Gastroesophageal sphincter (tissue), 4 donors: ENCODE measurements at regions not wholly inside any gene's neighbourhood (a gene's known extent, or its start where the extent isn't known, plus 50 kb on each side); places are given as distances from the start of the nearest gene placed in this dataset.

Experiments used
- ATAC-seq: fragments of 150-250 bp; one replicate; pipeline ENCODE4 v1.9.1; 2016; ENCODE audit warnings: mild to moderate bottlenecking, moderate library complexity
- H3K27ac ChIP-seq, 4 donors: fragments of 200-600 bp; sonication (generic) in 3 of 4; 1 replicate in 3 of 4; 2 replicates in 1 of 4; pipeline ENCODE4 v1.5.1; 2016 to 2019
- H3K27me3 ChIP-seq: fragments of 200-600 bp; sonication (generic); one replicate; pipeline ENCODE4 v1.5.1; 2019
- H3K36me3 ChIP-seq, 2 donors: fragments of 200-600 bp; sonication (generic); one replicate each; pipeline ENCODE4 v1.5.1; 2019; ENCODE audit warnings: control low read depth in 1 of 2
- H3K4me1 ChIP-seq, 3 donors: fragments of 200-600 bp; sonication (generic); 1 replicate in 2 of 3; 2 replicates in 1 of 3; pipeline ENCODE4 v1.5.1; 2016 to 2019; ENCODE audit warnings: control low read depth in 2 of 3
- H3K4me3 ChIP-seq, 2 donors: fragments of 200-600 bp; sonication (generic); one replicate each; pipeline ENCODE4 v1.5.1; 2019; ENCODE audit warnings: mild to moderate bottlenecking in 1 of 2, moderate library complexity in 1 of 2
- H3K9me3 ChIP-seq, 3 donors: fragments of 200-600 bp; sonication (generic); one replicate each; pipeline ENCODE4 v1.5.1; 2017 to 2019; ENCODE audit warnings: control low read depth in 2 of 3
- EP300 ChIP-seq: sonication (generic); formaldehyde crosslinking; IDR thresholded peaks from one replicate; pipeline ENCODE4 v1.6.1; 2017; ENCODE audit warnings: antibody characterized with exemption, mild to moderate bottlenecking
- POLR2A ChIP-seq, 2 donors: fragments of 450-650 bp; IDR thresholded peaks; one replicate each; pipeline ENCODE4 v1.6.1; 2017; ENCODE audit warnings: antibody characterized with exemption in 2 of 2, mild to moderate bottlenecking in 2 of 2, moderate library complexity in 1 of 2
- POLR2AphosphoS5 ChIP-seq: sonication (generic); formaldehyde crosslinking; IDR thresholded peaks from one replicate; pipeline ENCODE4 v1.6.1; 2017; ENCODE audit warnings: antibody characterized with exemption
- WGBS, 2 donors: methylation state at CpG; one replicate each; pipeline ENCODE4 v1.1.5; 2018; ENCODE audit warnings: low coverage in 1 of 2; 5-methylcytosine and 5-hydroxymethylcytosine counted together
- TF ChIP-seq, protein P1 (sequence below), 4 experiments: fragments of 200-600 bp in 2 of 4; fragments of 450-650 bp in 2 of 4; sonication (generic) in 1 of 4; IDR thresholded peaks; one replicate each; pipeline ENCODE4 v1.5.1; 2017 to 2019; ENCODE audit warnings: antibody characterized with exemption in 4 of 4, mild to moderate bottlenecking in 2 of 4, moderate library complexity in 2 of 4

DNA sequence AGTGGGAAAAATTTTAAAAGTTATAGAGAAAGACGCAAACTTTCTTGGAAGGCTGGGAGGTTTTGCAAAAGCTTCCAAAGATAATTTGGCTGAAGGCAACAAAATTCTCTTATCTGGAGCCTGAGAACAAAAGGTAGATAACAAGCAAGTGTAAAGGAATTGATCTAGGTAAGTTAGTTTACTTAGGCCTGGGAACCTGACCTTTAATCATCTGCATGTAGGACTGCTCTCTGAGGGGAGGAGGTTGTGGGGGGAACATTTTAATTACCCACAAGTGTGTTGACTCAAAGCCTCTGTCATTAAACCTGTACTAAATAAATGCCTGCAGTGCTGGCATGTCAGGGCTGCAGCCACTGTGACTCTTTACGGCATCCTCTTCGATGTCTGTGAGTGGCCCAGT lies 532.3 kb upstream of the SLITRK5 start:
- Histone ChIP-seq H3K27ac (no peak overlapping the region), H3K9me3 (no peaks in the 10 kb centered on the region), H3K27me3 (no peaks in the 10 kb centered on the region), H3K4me3 (no peak overlapping the region), H3K4me1 (no peaks in the 10 kb centered on the region), H3K36me3 (no peaks in the 10 kb centered on the region)
- TF ChIP-seq POLR2AphosphoS5 = no peak
- TF ChIP-seq, protein P1, sequence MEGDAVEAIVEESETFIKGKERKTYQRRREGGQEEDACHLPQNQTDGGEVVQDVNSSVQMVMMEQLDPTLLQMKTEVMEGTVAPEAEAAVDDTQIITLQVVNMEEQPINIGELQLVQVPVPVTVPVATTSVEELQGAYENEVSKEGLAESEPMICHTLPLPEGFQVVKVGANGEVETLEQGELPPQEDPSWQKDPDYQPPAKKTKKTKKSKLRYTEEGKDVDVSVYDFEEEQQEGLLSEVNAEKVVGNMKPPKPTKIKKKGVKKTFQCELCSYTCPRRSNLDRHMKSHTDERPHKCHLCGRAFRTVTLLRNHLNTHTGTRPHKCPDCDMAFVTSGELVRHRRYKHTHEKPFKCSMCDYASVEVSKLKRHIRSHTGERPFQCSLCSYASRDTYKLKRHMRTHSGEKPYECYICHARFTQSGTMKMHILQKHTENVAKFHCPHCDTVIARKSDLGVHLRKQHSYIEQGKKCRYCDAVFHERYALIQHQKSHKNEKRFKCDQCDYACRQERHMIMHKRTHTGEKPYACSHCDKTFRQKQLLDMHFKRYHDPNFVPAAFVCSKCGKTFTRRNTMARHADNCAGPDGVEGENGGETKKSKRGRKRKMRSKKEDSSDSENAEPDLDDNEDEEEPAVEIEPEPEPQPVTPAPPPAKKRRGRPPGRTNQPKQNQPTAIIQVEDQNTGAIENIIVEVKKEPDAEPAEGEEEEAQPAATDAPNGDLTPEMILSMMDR (IDR thresholded peaks at IDR 0.05) = no peak
- no peak for TF ChIP-seq POLR2A (IDR thresholded peaks at IDR 0.05)
- TF ChIP-seq EP300 = no peak
- ATAC-seq = no peak
- WGBS, 2 donors = 60 to 92% methylated on average over 1 to 3 of the region's 3 CpGs

DNA sequence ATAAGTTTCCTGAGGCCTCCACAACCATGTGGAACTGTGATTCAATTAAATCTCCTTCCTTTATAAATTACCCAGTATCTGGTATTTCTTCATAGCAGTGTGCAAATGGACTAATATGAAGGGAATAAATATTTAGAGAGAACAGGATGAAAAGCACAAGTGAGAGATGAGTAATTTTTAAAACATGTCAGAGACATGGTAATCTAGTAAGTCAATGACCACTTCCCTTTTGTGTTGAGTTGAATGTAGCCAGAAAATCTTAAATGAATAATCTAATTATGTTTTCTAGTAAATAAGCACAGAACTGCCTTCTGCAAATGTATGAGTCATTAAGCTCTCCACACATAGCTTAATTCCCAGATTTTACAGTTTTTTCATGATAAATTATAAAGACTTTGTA lies 524.1 kb upstream of the SLITRK5 start:
- no peaks in the 10 kb centered on the region for H3K27me3 ChIP-seq
- no peak for ATAC-seq
- H3K4me3 ChIP-seq = no peak overlapping the region
- no peaks in the 10 kb centered on the region for H3K4me1 ChIP-seq
- H3K36me3 ChIP-seq = no peaks in the 10 kb centered on the region
- no peak overlapping the region for H3K27ac ChIP-seq
- no peak for TF ChIP-seq POLR2AphosphoS5
- no peak for TF ChIP-seq EP300
- no peak for TF ChIP-seq POLR2A (IDR thresholded peaks at IDR 0.05)
- TF ChIP-seq, protein P1 (IDR thresholded peaks at IDR 0.05) = no peak
- H3K9me3 ChIP-seq = no peaks in the 10 kb centered on the region

DNA sequence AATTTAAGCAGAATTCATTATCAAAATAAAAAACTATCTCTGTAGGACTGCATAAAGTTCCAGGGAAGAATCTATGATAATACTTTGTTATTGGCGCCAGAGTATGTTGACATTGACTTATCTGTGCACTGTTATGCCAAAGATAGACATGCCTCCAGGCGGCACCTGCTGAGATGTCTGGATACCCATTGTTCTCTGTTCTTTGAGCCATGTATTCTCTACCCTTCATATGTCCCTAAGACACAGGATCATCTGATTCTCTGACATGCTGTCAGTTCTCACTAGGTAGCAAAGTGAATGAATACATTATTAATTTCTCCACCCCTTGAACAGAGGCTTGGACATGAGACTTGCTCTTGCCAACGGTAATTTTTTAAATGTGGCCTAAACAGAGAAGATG lies 517.8 kb upstream of the SLITRK5 start:
- H3K9me3 ChIP-seq = no peaks in the 10 kb centered on the region
- no peaks in the 10 kb centered on the region for H3K36me3 ChIP-seq
- H3K27ac ChIP-seq = no peak overlapping the region
- no peaks in the 10 kb centered on the region for H3K4me1 ChIP-seq
- no peak overlapping the region for H3K4me3 ChIP-seq
- no peak for ATAC-seq
- WGBS, 2 donors = 89 to 93% methylated on average over 3 of the region's 3 CpGs
- no peak for TF ChIP-seq EP300
- TF ChIP-seq, protein P1 (IDR thresholded peaks at IDR 0.05) = no peak
- no peak for TF ChIP-seq POLR2A (IDR thresholded peaks at IDR 0.05)
- TF ChIP-seq POLR2AphosphoS5 = no peak
- H3K27me3 ChIP-seq = no peaks in the 10 kb centered on the region

DNA sequence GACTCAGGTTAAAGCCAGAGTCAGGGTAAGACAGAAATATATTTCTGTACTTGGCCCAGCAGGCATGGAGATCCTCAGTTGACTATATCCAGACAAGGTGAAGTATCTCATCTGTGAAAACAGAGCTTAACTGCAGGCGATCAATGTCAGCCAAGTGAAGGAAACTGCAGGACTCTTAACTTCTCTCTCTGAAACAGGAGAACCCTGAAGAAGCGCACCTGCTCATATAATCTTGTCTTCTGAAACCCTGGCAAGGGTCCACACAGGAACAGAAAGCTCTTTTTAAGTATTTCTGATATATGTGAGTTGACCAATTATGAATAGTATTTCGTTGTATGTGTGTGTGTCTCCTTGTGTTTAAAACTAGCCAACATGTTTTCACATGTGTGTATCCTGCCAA lies 504.8 kb upstream of the SLITRK5 start:
- no peak overlapping the region for H3K4me3 ChIP-seq
- H3K27ac ChIP-seq = no peak overlapping the region
- no peak for ATAC-seq
- WGBS, 2 donors = 53 to 70% methylated on average over 3 of the region's 3 CpGs
- TF ChIP-seq, protein P1 (IDR thresholded peaks at IDR 0.05) = no peak
- TF ChIP-seq EP300 (no peak), POLR2A (IDR thresholded peaks at IDR 0.05) (no peak), POLR2AphosphoS5 (no peak)
- H3K36me3 ChIP-seq = no peaks in the 10 kb centered on the region
- H3K9me3 ChIP-seq = peaks cover 0 to 16% (median 0%) of the 10 kb centered on the region in 3 donors
- H3K27me3 ChIP-seq = no peaks in the 10 kb centered on the region
- no peaks in the 10 kb centered on the region for H3K4me1 ChIP-seq

DNA sequence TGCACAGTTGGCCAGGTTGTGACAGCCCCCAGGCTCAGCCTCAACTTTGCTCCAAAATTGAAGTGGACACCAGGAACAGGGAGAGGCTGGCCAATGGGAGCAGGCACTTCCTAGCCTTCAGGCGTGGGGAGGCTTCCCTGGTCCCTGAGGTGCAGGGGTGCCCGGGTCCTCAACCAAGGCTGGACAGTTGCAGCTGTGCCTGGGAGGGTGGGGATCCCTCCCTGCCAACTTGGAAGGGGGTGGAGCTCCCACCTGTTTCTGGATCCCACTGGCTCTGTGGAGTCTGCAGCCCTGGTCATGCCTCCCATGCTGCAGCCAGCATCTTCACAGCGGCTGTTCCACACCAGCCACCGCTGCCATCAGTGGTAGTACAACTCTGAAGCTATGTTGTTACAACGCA lies 502.8 kb upstream of the SLITRK5 start:
- ATAC-seq = no peak
- WGBS, 2 donors = 100% methylated on average over 3 of the region's 5 CpGs; no CpG with 5 or more reads in 1 of the 2 donors
- no peak for TF ChIP-seq POLR2AphosphoS5
- TF ChIP-seq, protein P1 (IDR thresholded peaks at IDR 0.05) = no peak
- no peak for TF ChIP-seq EP300
- TF ChIP-seq POLR2A (IDR thresholded peaks at IDR 0.05) = no peak

More for the DNA sequence above, 502.8 kb upstream of the SLITRK5 start:
- no peak overlapping the region for H3K27ac ChIP-seq
- H3K4me3 ChIP-seq = no peak overlapping the region
- H3K36me3 ChIP-seq = no peaks in the 10 kb centered on the region
- H3K27me3 ChIP-seq = no peaks in the 10 kb centered on the region
- H3K9me3 ChIP-seq = no peaks in the 10 kb centered on the region
- no peaks in the 10 kb centered on the region for H3K4me1 ChIP-seq
